HCEC 1CT (cell line): ENCODE measurements at regions not wholly inside any gene's neighbourhood (a gene's known extent, or its start where the extent isn't known, plus 50 kb on each side); places are given as distances from the start of the nearest gene placed in this dataset.
"Not testable (repeated sequence)": the region's sequence is repeated elsewhere in the genome, so short reads cannot be mapped to it uniquely, and the experiment has no call there.

Experiments
- DNase-seq: peaks from one replicate; pipeline ENCODE4 v3.0.0-alpha.2; 2017

DNA sequence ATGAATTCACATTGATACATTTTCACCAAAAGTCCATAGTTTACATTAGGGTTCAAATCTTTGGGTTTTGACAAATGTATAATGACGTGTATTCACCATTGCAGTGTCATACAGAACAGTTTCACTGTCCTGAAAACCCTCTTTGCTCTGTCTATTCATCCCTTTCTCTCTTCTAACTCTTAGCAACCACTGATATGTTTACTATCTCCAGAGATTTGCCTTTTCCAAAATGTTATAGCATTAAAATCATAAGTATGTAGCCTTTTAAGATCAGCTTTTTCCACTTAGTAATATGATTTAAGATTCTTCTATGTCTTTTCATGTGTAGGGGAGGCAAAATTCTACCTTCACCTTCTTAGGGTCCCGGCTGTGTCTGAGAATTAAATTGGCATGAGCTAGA is 203.8 kb downstream of the TPRG1 start:
- DNase-seq = no peak

DNA sequence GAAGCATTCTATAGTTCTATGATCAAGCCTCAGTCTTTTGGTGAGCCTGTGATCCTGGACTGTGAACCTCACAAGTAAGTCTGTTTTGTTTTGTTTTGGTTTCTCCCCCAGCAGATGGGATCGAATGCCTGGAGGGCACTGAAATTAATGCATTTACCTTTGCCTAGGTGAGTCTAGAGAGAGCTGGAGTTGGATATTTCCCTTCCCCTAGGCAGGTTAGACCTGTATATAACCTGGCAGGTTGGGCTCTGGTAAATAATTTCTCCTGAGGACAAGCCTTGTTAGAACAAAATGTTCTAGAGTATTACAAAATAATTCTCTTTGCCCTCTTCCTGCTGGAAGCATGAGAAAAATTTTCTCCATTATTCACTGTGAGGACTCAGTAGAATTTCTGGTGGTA is 211.9 kb downstream of the TPRG1 start:
- no peak for DNase-seq

DNA sequence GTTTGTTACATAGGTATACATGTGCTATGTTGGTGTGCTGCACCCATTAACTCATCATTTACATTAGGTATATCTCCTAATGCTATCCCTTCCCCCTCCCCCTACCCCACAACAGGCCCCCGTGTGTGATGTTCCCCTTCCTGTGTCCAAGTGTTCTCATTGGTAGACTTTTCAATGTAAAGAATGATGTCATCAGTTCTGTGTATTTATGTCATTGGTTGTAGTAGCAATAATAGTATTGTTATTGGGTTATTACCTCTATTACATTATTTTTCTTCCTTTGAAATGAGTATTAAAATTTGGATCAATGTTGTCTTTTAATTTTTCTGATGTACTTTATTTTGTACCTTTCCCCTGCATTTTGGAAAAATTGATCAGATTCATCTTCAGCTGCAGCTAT is 214.1 kb downstream of the TPRG1 start:
- DNase-seq = not testable (repeated sequence)

DNA sequence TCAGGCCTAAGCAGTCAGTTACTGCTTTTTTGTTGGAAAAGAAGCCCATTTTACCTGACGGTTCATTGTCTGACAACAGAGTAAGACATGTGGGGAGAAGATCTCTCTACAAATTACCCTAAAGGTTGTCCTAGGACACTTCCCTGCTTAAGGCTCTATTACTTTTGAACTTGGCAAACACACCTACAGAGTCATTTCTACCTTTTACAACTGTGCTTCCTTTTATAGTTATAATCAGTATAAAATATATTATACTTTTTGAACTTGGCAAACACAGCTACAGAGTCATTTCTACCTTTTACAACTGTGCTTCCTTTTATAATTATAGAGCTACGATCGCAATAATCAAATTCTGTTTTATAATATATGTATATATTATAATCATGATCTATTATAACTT is 215.0 kb downstream of the TPRG1 start:
- no peak for DNase-seq

DNA sequence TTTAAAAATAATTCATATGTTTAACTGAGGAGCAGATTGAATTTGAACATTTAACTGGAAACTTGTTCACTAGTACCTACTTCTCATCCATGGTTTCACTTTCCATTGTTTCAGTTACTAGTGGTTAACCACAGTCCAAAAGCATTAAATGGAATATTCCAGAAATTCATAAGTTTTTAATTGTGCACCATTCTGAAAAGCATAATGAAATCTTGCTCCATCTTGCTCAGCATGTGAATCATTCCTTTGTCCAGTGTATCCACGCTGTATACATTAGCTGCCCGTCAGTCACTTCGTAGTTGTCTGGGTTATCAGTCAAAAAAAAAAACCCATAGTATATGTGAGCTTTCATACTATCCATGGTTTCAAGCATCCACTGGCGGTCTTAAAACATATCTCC is 217.6 kb downstream of the TPRG1 start:
- DNase-seq = no peak

DNA sequence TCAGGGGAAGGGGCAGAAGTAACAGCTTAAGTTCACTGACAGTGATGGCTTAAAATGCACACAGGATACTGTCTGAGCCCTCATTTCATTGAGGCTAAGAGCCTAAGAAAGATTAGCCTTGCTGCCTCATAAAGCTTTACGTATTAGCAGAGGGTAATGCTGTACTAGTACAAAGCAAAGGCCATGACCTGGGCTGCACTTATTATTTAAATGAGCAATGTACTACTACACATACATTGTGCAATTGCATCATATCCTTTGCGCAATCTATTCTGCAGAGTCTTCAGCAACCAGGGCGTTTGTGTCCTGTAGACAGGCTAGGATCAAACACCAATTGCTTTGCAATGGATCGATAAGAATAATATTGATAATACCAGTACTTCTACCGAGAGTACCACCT is 221.8 kb downstream of the TPRG1 start:
- DNase-seq = peak; percentile 51

DNA sequence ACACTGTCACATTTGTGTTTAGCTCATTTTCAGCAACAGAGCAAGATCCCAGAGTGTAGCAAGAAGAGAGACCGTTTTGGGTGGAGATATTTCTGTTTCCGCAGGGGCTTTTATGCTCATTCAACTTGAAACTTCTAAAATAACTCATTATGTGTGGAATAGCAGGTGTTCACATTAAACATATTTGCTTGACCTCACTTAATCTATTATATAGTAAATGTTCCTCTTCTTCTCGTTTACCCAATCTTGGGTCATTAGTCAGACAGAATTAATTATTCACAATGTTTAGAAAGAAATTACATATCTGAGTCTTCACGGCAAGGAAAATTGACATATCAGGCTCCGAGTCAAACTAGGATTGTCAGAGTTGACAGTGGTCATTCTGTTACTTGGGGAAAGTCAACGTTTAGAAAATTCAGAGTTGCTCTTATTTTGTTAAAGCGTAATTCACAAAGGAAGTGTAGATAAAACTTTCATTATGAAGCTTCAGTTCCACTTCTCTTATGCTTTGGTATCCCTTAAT is 222.9 kb downstream of the TPRG1 start:
- no peak for DNase-seq

DNA sequence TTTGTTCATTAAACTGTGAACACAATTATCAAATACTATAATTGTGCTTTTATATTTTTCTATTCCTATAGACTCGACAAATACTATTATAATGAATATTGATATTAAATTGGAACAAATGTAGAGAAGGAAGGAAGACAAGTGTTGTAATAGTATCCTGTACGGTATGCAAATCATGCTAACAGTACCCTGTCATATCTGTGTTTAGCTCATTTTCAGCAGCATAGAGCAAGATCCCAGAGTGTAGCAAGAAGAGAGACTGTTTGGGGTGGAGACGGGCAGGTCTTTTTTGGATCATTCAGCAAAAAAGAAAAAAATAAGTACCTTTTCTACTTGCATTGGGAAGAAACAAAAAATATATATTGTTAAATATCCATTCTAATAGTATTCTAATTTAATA is 224.1 kb downstream of the TPRG1 start:
- DNase-seq = no peak

DNA sequence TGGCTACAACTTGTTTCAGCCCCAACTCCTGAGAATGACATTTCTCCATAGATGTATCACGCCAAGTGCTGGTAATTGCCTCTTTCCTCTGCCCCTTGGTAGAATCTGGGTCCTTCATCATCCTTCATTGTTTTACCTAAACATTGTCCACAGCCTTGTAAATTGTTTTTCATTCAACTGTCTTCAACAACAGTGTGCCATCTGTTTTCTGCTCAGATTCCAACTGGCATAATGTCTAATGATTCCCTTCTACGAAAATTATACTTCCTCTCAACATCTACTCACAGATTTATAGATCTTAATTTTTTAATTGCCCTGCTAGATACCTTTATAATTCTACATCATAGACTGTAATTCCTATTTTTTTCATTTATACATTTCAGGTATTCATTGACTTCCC is 226.9 kb downstream of the TPRG1 start:
- no peak for DNase-seq

DNA sequence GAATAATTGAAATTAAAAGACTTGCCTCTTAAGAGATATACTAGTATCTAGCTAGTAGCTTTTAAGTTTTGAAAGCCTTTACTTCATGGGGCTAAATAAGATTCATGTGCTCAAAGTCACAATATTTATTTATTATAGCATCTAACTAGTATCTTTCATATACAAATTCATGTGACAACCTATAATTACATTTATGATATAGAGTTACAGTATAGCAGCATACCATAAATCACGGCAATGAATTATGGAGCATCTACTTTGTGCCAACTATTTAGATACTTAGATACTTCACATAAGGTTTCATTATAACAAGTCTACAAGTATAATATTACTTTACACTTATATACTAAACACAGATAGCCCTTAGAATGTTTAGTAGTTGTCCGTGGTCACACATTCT is 229.4 kb downstream of the TPRG1 start:
- DNase-seq = no peak

DNA sequence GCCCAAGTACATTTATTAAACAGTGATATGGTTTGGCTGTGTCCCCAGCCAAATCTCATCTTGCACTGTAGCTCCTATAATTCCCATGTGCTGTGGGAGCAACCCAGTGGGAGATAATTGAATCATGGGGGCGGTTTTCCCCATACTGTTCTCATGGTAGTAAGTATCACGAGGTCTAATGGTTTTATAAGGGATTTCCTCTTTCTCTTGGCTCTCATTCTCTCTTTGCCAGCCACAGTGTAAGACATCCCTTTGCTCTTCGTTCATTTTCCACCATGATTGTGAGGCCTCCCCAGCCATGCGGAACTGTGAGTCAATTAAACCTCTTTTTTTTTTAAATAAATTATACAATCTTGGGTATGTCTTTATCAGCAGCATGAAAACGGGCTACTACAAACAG is 228.0 kb upstream of the TP63 start:
- no peak for DNase-seq

DNA sequence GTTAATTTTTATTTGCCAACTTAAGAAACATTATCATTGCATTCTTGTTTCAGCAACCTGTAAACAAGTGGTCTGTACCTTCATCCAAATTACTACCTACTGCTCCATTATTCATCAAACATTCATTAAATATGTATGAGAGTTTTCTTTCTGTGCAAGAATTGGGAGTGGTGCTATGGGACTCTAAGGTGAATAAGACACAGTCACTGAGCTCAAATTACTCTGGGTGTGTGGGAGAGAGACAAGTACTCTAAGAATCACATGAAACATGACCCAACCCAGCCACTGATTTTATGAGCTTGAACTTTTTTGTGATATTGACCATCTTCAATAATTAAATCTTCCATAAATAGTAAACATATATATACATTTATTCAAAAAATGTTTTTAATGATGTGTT is 227.2 kb upstream of the TP63 start:
- DNase-seq = no peak

DNA sequence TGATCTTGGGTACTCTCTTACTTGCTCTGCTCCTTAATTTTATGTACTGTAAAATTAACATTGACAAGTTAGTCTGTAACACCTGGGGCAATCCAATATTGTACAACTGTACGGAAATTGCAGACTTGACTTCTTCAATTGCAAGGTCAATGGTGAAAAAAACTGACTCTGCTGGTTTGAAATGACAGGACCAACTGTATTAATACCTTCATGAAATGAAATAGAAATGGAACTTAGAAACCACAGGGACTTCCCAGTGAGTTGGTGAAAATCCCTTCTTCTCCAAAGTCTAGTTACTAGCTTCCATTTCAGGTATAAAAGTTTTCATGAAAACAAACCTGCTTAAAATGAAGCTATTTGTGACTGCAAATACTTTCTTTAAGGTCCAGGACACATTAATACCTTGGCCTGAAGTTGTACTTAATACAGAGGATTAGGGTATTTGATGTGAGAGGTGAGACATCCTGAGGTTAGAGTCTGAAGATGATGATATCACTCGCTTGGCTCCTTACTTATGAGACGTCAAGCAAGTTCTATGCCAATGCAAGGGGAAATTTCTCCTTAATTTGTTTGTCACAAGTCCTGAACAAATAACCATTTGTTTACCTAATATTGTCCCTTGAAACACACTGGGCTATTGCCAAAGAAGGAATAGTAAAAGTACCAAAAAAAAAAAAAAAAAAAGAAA is 226.2 kb upstream of the TP63 start:
- no peak for DNase-seq

DNA sequence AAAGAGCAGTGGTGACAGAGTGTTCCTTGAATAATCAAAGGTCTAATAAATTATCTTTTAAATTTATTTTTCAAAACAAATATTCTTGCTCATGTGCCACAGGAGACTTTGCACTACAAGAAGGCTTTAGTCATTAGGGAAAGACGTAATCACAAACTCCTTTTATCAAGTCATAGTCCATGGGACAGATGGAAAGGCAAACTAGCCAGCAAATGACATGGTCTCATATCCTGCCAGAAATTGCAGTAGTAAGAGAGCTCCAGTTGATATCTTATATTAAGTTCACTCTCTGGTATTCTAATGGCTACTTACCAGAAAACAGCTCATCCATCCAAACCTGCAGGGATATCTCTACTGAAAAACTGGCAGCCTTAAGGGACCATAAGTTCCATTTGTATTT is 225.0 kb upstream of the TP63 start:
- DNase-seq = no peak

DNA sequence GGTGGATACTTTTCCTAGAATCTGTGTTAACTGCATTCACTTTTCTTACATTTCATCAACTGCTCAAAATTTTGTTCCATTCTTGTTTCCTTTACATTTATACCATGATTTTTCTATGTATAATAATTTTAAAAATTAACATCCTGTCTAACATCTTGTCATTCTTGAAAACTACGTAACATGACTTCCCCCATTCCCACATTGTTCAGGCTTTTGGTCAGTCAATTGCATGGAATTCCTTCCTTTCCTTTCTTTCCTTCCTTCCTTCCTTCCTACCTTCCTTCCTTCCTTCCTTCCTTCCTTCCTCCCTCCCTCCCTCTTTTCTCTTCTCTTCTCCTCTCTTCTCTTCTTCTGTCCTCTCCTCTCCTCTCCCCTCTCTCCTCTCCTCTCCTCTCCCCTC is 220.7 kb upstream of the TP63 start:
- no peak for DNase-seq

DNA sequence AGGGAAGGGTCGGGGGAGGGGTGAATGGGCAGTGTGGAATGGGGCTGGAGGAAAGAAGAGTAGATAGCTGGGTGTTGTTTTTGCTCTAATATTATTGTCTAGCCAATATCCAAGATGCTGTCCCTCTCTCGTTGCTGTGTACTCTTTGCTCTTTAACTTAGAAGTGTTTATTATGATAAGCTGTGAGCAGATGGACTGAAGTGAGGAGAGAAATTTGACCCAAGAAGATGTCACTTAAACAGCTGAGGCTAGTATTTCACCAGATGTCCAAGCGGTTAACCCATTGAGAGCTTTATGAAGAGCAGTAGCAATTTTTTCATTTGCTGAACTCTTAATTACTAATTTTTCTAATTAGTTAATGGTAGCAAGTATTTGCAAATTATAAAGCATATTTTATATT is 212.2 kb upstream of the TP63 start:
- no peak for DNase-seq

DNA sequence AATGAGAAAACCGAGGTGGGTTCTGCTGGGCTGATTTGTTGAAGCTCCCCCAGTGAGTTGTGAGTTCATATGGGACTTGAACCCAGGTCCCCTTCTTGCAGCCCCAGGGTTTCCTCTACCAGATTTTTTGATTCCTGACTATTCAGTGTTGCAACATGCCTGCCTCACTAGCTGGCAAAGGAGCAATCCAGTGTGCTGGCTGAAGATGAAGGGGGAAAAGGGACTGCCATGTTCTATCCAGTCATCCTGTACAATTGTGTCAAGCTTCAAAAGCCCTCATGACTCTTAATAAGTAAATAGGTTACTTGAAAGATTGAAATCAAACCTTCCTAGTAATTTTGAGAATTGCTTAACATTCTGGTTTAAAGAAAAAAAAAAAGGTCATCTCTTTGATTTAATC is 211.5 kb upstream of the TP63 start:
- DNase-seq = no peak

DNA sequence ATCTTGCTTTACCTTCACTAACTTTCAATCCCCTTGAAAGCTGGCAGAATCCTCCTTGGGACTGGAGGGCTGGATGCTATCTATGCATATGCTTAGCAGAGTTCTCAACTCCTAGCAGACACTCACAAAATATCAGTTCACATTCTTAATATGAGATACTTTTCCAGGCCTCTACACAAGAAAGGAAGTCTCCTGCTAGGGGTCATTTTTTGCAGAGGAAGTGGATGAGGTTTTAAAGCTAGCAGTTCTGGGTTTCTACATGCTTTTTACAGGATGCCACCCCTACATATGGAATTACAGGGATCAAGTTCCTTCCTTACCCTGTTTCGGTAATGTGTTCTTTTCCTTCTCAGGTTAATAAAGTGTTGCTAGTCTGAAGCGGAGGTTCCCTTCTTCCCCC is 206.3 kb upstream of the TP63 start:
- DNase-seq = no peak

DNA sequence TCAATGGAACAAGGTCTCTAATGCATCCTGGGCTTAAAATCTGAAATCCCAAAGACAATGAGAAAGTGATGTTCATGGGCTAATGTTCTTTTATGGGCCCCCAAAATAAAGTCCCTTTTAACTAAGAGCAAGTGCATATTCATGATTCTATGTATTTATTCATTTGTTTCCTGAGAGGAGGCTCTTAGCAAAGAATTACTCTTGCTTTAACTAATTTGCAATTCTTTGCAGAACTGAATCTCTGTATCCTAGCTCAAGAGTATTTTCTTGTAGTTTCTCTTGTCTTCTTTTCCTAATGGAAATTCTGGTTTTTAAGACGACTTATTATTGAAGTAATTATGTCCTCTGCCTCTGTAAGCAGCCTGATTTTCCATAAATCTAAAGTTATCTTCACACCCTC is 202.2 kb upstream of the TP63 start:
- DNase-seq = no peak

DNA sequence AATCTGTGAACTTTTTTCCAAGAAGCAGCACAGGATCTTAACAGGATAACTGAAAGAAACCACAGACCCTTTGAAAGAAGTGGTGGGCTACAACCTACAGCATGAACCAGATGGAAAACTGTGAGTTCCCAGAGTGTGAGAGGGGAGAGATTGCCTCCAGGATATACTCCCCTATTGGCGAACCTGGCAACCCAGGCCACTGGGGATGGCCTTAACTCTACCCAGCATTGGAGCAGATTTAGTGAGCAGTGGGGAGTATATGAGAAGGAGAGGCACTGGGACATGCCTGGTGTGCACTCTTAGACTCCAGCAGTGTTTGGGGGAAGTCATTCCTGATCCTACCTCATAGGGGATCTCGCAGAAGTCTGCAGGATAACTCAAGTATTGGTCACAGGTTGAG is 201.0 kb upstream of the TP63 start:
- no peak for DNase-seq

DNA sequence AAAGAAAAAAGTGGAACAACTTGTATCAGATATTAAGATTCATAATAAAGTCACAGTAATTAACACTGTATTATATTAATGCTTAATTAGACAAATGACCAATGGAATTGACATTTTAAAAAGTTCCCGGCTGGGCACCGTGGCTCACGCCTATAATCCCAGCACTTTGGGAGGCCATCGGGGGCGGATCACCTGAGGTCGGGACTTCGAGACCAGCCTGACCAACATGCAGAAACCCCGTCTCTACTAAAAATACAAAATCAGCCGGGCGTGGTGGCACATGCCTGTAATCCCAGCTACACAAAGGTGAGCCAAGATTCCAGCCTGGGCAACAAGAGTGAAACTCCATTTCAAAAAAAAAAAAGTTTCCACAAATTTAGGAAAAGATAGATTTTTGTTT is 188.9 kb upstream of the TP63 start:
- DNase-seq = not testable (repeated sequence)

DNA sequence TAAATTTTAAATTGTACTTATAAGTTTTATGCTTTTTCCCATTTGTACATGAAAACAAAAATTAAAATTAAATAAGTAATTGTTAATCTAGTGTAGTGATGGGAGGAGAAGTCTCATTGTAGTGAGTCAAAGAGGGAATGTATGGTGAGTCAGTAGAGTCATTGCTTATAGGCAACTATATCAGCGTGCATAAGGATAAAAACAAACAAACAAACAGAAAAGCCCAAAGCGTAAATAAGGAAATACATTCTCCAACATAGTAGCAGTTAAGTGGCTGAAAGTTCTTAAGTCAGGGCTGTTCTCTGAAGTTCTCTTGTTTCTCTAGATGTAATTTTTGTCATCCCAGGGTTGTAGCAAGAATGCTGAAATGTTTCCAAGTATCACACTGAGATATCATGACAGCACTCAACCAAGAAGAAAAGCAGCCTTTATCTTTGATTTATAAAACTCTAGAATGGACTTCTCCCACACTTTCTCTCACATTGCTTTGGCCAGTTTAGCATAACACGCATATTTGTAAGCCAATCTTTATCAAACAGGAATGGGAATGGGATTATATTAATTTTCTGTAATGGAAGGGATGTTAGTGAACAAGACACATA is 184.1 kb upstream of the TP63 start:
- no peak for DNase-seq

DNA sequence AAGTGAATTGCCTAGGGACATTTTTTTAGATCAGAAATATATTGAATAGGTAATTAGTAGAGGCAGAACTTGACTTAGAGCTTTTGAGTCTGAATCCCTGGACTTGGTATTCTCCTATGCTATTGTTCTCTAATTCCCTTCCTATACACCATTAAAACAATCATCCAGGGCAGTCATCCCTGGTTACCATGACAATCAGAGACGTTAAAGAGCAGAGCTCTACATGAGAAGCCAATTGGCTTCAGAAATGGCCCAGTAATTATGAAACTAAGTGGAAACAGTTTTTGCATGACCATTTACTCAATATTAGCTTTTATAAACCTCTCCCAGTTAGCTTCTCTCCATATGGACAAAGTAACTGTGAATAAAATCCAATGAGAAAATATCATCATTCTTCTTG is 182.1 kb upstream of the TP63 start:
- DNase-seq = no peak

DNA sequence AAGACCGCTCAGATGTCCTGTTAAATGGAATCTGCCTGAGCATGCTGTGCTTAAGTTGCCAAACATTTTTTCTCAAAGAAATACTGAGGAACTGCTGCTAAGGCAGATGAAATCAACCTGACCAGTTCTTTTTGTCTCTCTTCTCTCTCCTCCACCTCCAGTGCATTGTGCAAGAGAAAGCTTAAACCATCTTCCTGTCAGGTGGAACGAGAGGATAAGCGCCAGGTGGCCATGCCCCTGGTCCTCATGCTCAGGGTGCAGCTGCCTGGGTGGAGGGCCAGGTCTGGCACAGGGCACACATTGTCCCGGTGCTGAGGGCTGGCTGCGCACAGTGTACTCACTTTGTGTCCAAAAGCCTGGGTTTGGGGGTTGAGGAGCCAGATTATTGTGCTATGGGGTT is 176.2 kb upstream of the TP63 start:
- no peak for DNase-seq
